Tibial nerve (tissue), 3 donors: ENCODE measurements at regions not wholly inside any gene's neighbourhood (a gene's known extent, or its start where the extent isn't known, plus 50 kb on each side); places are given as distances from the start of the nearest gene placed in this dataset.

Source experiments
- CTCF ChIP-seq, 5 experiments: fragments of 200-600 bp in 3 of 5; fragments of 450-650 bp in 2 of 5; sonication (generic) in 3 of 5; IDR thresholded peaks; one replicate each; pipeline ENCODE4 v1.5.1; 2016 to 2019; ENCODE audit warnings: antibody characterized with exemption in 5 of 5, mild to moderate bottlenecking in 3 of 5, moderate library complexity in 2 of 5
- POLR2A ChIP-seq, 2 donors: fragments of 450-650 bp; IDR thresholded peaks; one replicate each; pipeline ENCODE4 v1.6.1; 2017; ENCODE audit warnings: antibody characterized with exemption in 2 of 2, mild to moderate bottlenecking in 2 of 2, moderate library complexity in 2 of 2

GRCh38 chr1:191687721-191688120, 470.5 kb upstream of the RGS18 start:
- TF ChIP-seq POLR2A (IDR thresholded peaks at IDR 0.05) (no peak), CTCF (IDR thresholded peaks at IDR 0.05) (no peak)
